ENCODE measurements at regions not wholly inside any gene's neighbourhood (a gene's known extent, or its start where the extent isn't known, plus 50 kb on each side); places are given as distances from the start of the nearest gene placed in this dataset.
A peak's percentile ranks its signal among the peaks of the same experiment; 100 is the strongest.
"Not testable (repeated sequence)": the region's sequence is repeated elsewhere in the genome, so short reads cannot be mapped to it uniquely, and the experiment has no call there.

- H3K4me3 Mint-ChIP-seq, result no peak overlapping the region
- no peaks in the 10 kb centered on the region for H3K27me3 Mint-ChIP-seq (ENCODE audit: low read depth)
- no peaks in the 10 kb centered on the region for H3K36me3 Mint-ChIP-seq (ENCODE audit: low read depth)
- H3K27ac Mint-ChIP-seq, result no peak overlapping the region
- peaks cover 4% of the 10 kb centered on the region for H3K9me3 Mint-ChIP-seq
- peaks cover 21% of the 10 kb centered on the region for H3K4me1 Mint-ChIP-seq
- TF ChIP-seq CTCF (IDR thresholded peaks at IDR 0.05; ENCODE audit: unreplicated experiment in 3 of 3), result no peak
Measured at GRCh38 chr3:177885063-177885462, 651.2 kb upstream of the KCNMB2 start.

- no peak for TF ChIP-seq CTCF (IDR thresholded peaks at IDR 0.05; ENCODE audit: unreplicated experiment in 3 of 3)
- Mint-ChIP-seq H3K27me3 (ENCODE audit: low read depth) (no peaks in the 10 kb centered on the region), H3K9me3 (peaks cover 4% of the 10 kb centered on the region), H3K27ac (no peak overlapping the region), H3K4me1 (peaks cover 28% of the 10 kb centered on the region), H3K36me3 (ENCODE audit: low read depth) (no peaks in the 10 kb centered on the region), H3K4me3 (no peak overlapping the region)
Measured at GRCh38 chr3:177886501-177886900, 649.7 kb upstream of the KCNMB2 start.

GRCh38 chr3:177887475-177887874 is 648.8 kb upstream of the KCNMB2 start:
- Mint-ChIP-seq H3K4me3 (no peak overlapping the region), H3K4me1 (peaks cover 28% of the 10 kb centered on the region), H3K27me3 (ENCODE audit: low read depth) (no peaks in the 10 kb centered on the region), H3K9me3 (peaks cover 4% of the 10 kb centered on the region), H3K27ac (no peak overlapping the region), H3K36me3 (ENCODE audit: low read depth) (no peaks in the 10 kb centered on the region)
- no peak for TF ChIP-seq CTCF (IDR thresholded peaks at IDR 0.05; ENCODE audit: unreplicated experiment in 3 of 3)

GRCh38 chr3:177889161-177889560 is 647.1 kb upstream of the KCNMB2 start:
- H3K4me1 Mint-ChIP-seq, result peaks cover 28% of the 10 kb centered on the region
- H3K9me3 Mint-ChIP-seq, result peaks cover 4% of the 10 kb centered on the region
- H3K27me3 Mint-ChIP-seq (ENCODE audit: low read depth), result no peaks in the 10 kb centered on the region
- H3K36me3 Mint-ChIP-seq (ENCODE audit: low read depth), result no peaks in the 10 kb centered on the region
- H3K4me3 Mint-ChIP-seq, result no peak overlapping the region
- peak overlapping the region in 2 of 3 experiments; percentile 26 to 31 for H3K27ac Mint-ChIP-seq
- TF ChIP-seq CTCF (IDR thresholded peaks at IDR 0.05; ENCODE audit: unreplicated experiment in 3 of 3), result no peak

GRCh38 chr3:177889652-177890358 is 646.4 kb upstream of the KCNMB2 start:
- Mint-ChIP-seq H3K27ac (peak overlapping the region in 2 of 3 experiments; percentile 26 to 31), H3K27me3 (ENCODE audit: low read depth) (no peaks in the 10 kb centered on the region), H3K4me3 (no peak overlapping the region), H3K4me1 (peaks cover 28% of the 10 kb centered on the region), H3K9me3 (peaks cover 4% of the 10 kb centered on the region), H3K36me3 (ENCODE audit: low read depth) (no peaks in the 10 kb centered on the region)
- TF ChIP-seq CTCF (IDR thresholded peaks at IDR 0.05; ENCODE audit: unreplicated experiment in 3 of 3), result no peak

GRCh38 chr3:177890359-177890683 is 645.9 kb upstream of the KCNMB2 start:
- Mint-ChIP-seq H3K27ac (peak overlapping the region in 1 of 3 experiments; percentile 72), H3K9me3 (peaks cover 4% of the 10 kb centered on the region), H3K4me3 (no peak overlapping the region), H3K4me1 (peaks cover 28% of the 10 kb centered on the region), H3K27me3 (ENCODE audit: low read depth) (no peaks in the 10 kb centered on the region), H3K36me3 (ENCODE audit: low read depth) (no peaks in the 10 kb centered on the region)
- no peak for TF ChIP-seq CTCF (IDR thresholded peaks at IDR 0.05; ENCODE audit: unreplicated experiment in 3 of 3)

GRCh38 chr3:177891569-177891968 is 644.7 kb upstream of the KCNMB2 start:
- H3K36me3 Mint-ChIP-seq (ENCODE audit: low read depth); H3K27ac Mint-ChIP-seq; H3K9me3 Mint-ChIP-seq; H3K4me3 Mint-ChIP-seq; H3K27me3 Mint-ChIP-seq (ENCODE audit: low read depth): not testable (repeated sequence)
- H3K4me1 Mint-ChIP-seq, result peaks cover 28% of the 10 kb centered on the region

Data from nephron (organoid).